ENCODE measurements at regions not wholly inside any gene's neighbourhood (a gene's known extent, or its start where the extent isn't known, plus 50 kb on each side); places are given as distances from the start of the nearest gene placed in this dataset.

- in situ Hi-C loops (cut with HindIII; ENCODE audit: low pct_unique_long_range_greater_than_20kb, low sequenced_read_pairs), result no loop called here
- no peak for TF ChIP-seq JUND (IDR thresholded peaks at IDR 0.05; ENCODE audit: low read depth)
- no peak for DNase-seq (ENCODE audit: low read depth in 1 of 2, low spot score in 1 of 2)
These were observed 1913.7 kb downstream of the STIM2 start for GRCh38 chr4:28774344-28774743.

GRCh38 chr4:28776004-28776403, 1915.4 kb downstream of the STIM2 start:
- TF ChIP-seq JUND (IDR thresholded peaks at IDR 0.05; ENCODE audit: low read depth), result no peak
- no peak for DNase-seq (ENCODE audit: low read depth in 1 of 2, low spot score in 1 of 2)
- in situ Hi-C loops (cut with HindIII; ENCODE audit: low pct_unique_long_range_greater_than_20kb, low sequenced_read_pairs), result no loop called here

- TF ChIP-seq JUND (IDR thresholded peaks at IDR 0.05; ENCODE audit: low read depth), result no peak
- in situ Hi-C loops (cut with HindIII; ENCODE audit: low pct_unique_long_range_greater_than_20kb, low sequenced_read_pairs), result no loop called here
- DNase-seq (ENCODE audit: low read depth in 1 of 2, low spot score in 1 of 2), result no peak
These were observed 1923.5 kb downstream of the STIM2 start for GRCh38 chr4:28784188-28784587.

DNA sequence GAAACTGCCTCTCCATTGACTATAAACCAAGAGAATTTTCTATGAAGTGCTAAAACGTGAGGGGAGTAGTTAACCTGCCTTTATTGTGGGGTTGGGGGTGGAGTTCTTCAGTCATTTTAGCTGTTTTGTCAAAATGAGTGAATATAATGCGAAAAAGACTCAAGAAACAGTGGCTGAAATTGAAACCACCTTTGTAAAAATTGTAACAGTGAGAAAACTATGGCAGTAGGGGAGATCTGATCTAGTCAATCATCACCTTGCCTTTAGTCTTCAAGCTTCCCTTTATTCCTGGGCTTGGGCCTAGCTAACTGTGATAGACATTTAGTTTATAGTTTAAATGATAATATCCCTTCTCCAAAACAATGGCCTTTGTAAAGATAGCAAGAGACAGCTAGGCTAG, 1927.3 kb downstream of the STIM2 start:
- no peak for DNase-seq (ENCODE audit: low read depth in 1 of 2, low spot score in 1 of 2)
- in situ Hi-C loops (cut with HindIII; ENCODE audit: low pct_unique_long_range_greater_than_20kb, low sequenced_read_pairs), result no loop called here
- no peak for TF ChIP-seq JUND (IDR thresholded peaks at IDR 0.05; ENCODE audit: low read depth)

DNA sequence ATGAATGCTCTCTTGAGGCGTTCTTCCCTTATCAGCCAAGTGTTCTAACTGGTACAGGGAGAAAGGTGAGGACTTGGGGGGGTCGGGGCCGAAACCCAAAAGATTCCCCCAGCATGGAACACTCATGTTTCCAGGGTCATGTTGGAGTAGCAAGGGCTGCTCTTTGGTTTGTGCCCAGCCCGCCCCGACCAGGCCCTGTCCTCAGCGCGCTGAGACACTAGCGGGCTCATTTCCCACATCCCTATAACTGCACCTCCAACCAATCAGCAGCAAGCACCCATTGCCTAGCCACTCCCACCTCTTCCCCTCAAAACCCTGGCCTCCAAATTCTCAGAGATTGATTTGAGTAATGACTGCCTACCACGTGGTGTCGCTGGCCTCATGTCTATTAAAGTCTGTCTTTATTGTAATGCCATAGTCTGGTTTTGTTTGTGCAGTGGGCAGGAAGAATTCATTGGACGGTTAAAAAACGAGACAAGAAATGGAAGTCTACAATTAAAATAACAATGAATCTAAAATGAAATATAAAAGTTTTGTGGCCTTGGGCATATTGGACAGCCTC, 1928.4 kb downstream of the STIM2 start:
- TF ChIP-seq JUND (IDR thresholded peaks at IDR 0.05; ENCODE audit: low read depth), result no peak
- DNase-seq (ENCODE audit: low read depth in 1 of 2, low spot score in 1 of 2), result peak; percentile 3 to 76
- in situ Hi-C loops (cut with HindIII; ENCODE audit: low pct_unique_long_range_greater_than_20kb, low sequenced_read_pairs), result no loop called here

- no peak for DNase-seq (ENCODE audit: low read depth in 1 of 2, low spot score in 1 of 2)
- in situ Hi-C loops (cut with HindIII; ENCODE audit: low pct_unique_long_range_greater_than_20kb, low sequenced_read_pairs), result no loop called here
- no peak for TF ChIP-seq JUND (IDR thresholded peaks at IDR 0.05; ENCODE audit: low read depth)
These were observed 1927.1 kb upstream of the PCDH7 start for GRCh38 chr4:28792917-28793597.

- no peak for TF ChIP-seq JUND (IDR thresholded peaks at IDR 0.05; ENCODE audit: low read depth)
- DNase-seq (ENCODE audit: low read depth in 1 of 2, low spot score in 1 of 2), result no peak
- in situ Hi-C loops (cut with HindIII; ENCODE audit: low pct_unique_long_range_greater_than_20kb, low sequenced_read_pairs), result no loop called here
These were observed 1920.5 kb upstream of the PCDH7 start for GRCh38 chr4:28799696-28800095.

- in situ Hi-C loops (cut with HindIII; ENCODE audit: low pct_unique_long_range_greater_than_20kb, low sequenced_read_pairs), result no loop called here
- no peak for DNase-seq (ENCODE audit: low read depth in 1 of 2, low spot score in 1 of 2)
These were observed 1909.1 kb upstream of the PCDH7 start for GRCh38 chr4:28811025-28811424.

DNA sequence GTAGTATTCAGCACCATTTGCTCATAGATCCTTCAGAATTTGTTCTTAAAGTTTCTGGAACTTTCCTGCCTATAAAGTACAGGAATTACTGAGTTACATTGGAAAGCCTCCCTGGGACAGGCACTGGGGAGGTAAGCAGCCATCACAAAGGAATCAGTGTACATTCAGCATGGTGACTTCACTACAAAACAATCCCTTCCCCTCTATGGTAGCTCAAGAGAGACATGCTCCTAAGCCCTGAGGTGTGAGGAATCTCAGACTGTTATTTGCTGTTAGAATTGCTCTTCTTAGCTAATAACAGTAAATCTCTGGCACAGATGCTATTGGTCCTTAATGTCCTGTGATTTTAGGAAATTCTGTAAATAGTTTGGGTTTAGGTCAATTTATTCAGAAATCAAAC, 1898.0 kb upstream of the PCDH7 start:
- no peak for TF ChIP-seq JUND (IDR thresholded peaks at IDR 0.05; ENCODE audit: low read depth)
- in situ Hi-C loops (cut with HindIII; ENCODE audit: low pct_unique_long_range_greater_than_20kb, low sequenced_read_pairs), result no loop called here
- DNase-seq (ENCODE audit: low read depth in 1 of 2, low spot score in 1 of 2), result no peak

More at GRCh38 chr4:28811025-28811424, 1909.1 kb upstream of the PCDH7 start:
- no peak for TF ChIP-seq JUND (IDR thresholded peaks at IDR 0.05; ENCODE audit: low read depth)

GRCh38 chr4:28827866-28828265, 1892.3 kb upstream of the PCDH7 start:
- no peak for TF ChIP-seq JUND (IDR thresholded peaks at IDR 0.05; ENCODE audit: low read depth)
- DNase-seq (ENCODE audit: low read depth in 1 of 2, low spot score in 1 of 2), result no peak
- in situ Hi-C loops (cut with HindIII; ENCODE audit: low pct_unique_long_range_greater_than_20kb, low sequenced_read_pairs), result no loop called here

DNA sequence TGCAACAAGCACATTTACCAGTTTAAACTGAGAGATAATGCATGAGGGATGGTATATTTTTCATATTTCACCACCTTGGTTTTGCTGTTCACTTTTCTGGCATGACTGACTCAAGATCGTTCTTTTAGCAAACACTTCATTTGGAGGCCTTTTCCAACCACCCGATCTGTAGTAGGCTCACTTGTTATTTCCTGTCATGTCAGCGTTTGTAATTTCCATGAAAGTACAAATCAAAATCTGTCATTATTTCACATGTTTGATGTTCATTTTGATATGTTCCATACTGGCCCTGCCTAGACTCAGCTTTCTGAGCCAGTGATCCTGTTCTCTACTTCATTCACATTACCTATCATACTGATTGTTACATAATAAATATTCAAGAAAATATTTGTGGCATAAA, 1888.3 kb upstream of the PCDH7 start:
- in situ Hi-C loops (cut with HindIII; ENCODE audit: low pct_unique_long_range_greater_than_20kb, low sequenced_read_pairs), result no loop called here
- no peak for TF ChIP-seq JUND (IDR thresholded peaks at IDR 0.05; ENCODE audit: low read depth)
- no peak for DNase-seq (ENCODE audit: low read depth in 1 of 2, low spot score in 1 of 2)

DNA sequence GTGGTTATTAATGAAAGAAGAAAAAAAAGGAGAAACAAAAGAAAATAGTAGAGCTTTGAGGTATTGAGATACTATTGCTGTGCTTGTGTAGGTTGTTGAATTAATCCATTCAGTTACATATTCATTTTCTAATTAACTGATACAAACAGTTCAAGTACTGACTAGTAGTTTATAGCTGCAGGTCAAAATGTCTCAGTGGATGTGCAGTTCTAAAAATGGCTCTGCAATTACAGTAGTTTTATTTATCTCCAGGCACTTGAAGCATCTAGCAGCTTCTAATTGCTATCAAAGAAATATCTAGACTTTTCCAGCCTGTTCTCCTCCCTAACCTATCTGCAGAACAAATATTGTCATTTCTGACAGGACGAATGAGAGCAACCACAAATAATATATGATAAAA, 1887.7 kb upstream of the PCDH7 start:
- TF ChIP-seq JUND (IDR thresholded peaks at IDR 0.05; ENCODE audit: low read depth), result no peak
- in situ Hi-C loops (cut with HindIII; ENCODE audit: low pct_unique_long_range_greater_than_20kb, low sequenced_read_pairs), result no loop called here
- DNase-seq (ENCODE audit: low read depth in 1 of 2, low spot score in 1 of 2), result no peak

GRCh38 chr4:28834120-28834519, 1886.0 kb upstream of the PCDH7 start:
- in situ Hi-C loops (cut with HindIII; ENCODE audit: low pct_unique_long_range_greater_than_20kb, low sequenced_read_pairs), result no loop called here
- TF ChIP-seq JUND (IDR thresholded peaks at IDR 0.05; ENCODE audit: low read depth), result no peak
- no peak for DNase-seq (ENCODE audit: low read depth in 1 of 2, low spot score in 1 of 2)

GRCh38 chr4:28835501-28835900, 1884.7 kb upstream of the PCDH7 start:
- no peak for DNase-seq (ENCODE audit: low read depth in 1 of 2, low spot score in 1 of 2)
- in situ Hi-C loops (cut with HindIII; ENCODE audit: low pct_unique_long_range_greater_than_20kb, low sequenced_read_pairs), result no loop called here
- TF ChIP-seq JUND (IDR thresholded peaks at IDR 0.05; ENCODE audit: low read depth), result no peak
